ENCODE measurements at regions not wholly inside any gene's neighbourhood (a gene's known extent, or its start where the extent isn't known, plus 50 kb on each side); places are given as distances from the start of the nearest gene placed in this dataset.

GRCh38 chr1:219560856-219561255, 52.0 kb downstream of the ZC3H11B start:
- Histone ChIP-seq H3K9me3 (ENCODE audit: low read depth, low read length, poor library complexity, severe bottlenecking) (no peaks in the 10 kb centered on the region), H3K4me1 (ENCODE audit: insufficient read depth, low read length, poor library complexity, severe bottlenecking) (no peaks in the 10 kb centered on the region), H3K36me3 (ENCODE audit: insufficient read depth, low read length, poor library complexity, severe bottlenecking) (no peaks in the 10 kb centered on the region), H3K4me3 (ENCODE audit: low read depth, low read length, poor library complexity, severe bottlenecking) (no peak overlapping the region), H3K27me3 (replicated peaks; ENCODE audit: insufficient read depth, low read depth, low read length, poor library complexity) (peaks cover 34% of the 10 kb centered on the region), H3K27ac (ENCODE audit: low read depth, low read length, poor library complexity, severe bottlenecking) (no peak overlapping the region)
- DNase-seq (ENCODE audit: low spot score): no peak
- CTCF ChIA-PET: no interaction called here
- intact Hi-C loops (cut with micrococcal nuclease; ENCODE audit: unreplicated experiment): loop anchor here (10.0 kb wide), 2 partner anchors 356 to 1216 kb away; partner anchors contain the start of gene TGFB2
- POLR2A ChIA-PET (ENCODE audit: low non-redundant PET): no interaction called here
- no TSS peak for BruUV-seq (replicated peaks)
- TF ChIP-seq EZH2 (IDR thresholded peaks at IDR 0.05; ENCODE audit: borderline replicate concordance, low read depth, low read length, poor library complexity, severe bottlenecking): no peak
- TF ChIP-seq, protein P1, sequence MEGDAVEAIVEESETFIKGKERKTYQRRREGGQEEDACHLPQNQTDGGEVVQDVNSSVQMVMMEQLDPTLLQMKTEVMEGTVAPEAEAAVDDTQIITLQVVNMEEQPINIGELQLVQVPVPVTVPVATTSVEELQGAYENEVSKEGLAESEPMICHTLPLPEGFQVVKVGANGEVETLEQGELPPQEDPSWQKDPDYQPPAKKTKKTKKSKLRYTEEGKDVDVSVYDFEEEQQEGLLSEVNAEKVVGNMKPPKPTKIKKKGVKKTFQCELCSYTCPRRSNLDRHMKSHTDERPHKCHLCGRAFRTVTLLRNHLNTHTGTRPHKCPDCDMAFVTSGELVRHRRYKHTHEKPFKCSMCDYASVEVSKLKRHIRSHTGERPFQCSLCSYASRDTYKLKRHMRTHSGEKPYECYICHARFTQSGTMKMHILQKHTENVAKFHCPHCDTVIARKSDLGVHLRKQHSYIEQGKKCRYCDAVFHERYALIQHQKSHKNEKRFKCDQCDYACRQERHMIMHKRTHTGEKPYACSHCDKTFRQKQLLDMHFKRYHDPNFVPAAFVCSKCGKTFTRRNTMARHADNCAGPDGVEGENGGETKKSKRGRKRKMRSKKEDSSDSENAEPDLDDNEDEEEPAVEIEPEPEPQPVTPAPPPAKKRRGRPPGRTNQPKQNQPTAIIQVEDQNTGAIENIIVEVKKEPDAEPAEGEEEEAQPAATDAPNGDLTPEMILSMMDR (conservative IDR thresholded peaks at IDR 0.05; ENCODE audit: low read depth, low read length): no peak

GRCh38 chr1:219559899-219560298, 53.0 kb downstream of the ZC3H11B start:
- H3K4me1 ChIP-seq (ENCODE audit: insufficient read depth, low read length, poor library complexity, severe bottlenecking): no peaks in the 10 kb centered on the region
- TF ChIP-seq, protein P1 (conservative IDR thresholded peaks at IDR 0.05; ENCODE audit: low read depth, low read length): no peak
- TF ChIP-seq EZH2 (IDR thresholded peaks at IDR 0.05; ENCODE audit: borderline replicate concordance, low read depth, low read length, poor library complexity, severe bottlenecking): no peak
- CTCF ChIA-PET: no interaction called here
- H3K27me3 ChIP-seq (replicated peaks; ENCODE audit: insufficient read depth, low read depth, low read length, poor library complexity): peaks cover 39% of the 10 kb centered on the region
- intact Hi-C loops (cut with micrococcal nuclease; ENCODE audit: unreplicated experiment): loop anchor here (10.0 kb wide), 2 partner anchors 355 to 1215 kb away; partner anchors contain the start of gene TGFB2
- no peak overlapping the region for H3K4me3 ChIP-seq (ENCODE audit: low read depth, low read length, poor library complexity, severe bottlenecking)
- no peak overlapping the region for H3K27ac ChIP-seq (ENCODE audit: low read depth, low read length, poor library complexity, severe bottlenecking)
- H3K9me3 ChIP-seq (ENCODE audit: low read depth, low read length, poor library complexity, severe bottlenecking): no peaks in the 10 kb centered on the region
- no peaks in the 10 kb centered on the region for H3K36me3 ChIP-seq (ENCODE audit: insufficient read depth, low read length, poor library complexity, severe bottlenecking)
- POLR2A ChIA-PET (ENCODE audit: low non-redundant PET): no interaction called here
- BruUV-seq (replicated peaks): no TSS peak
- no peak for DNase-seq (ENCODE audit: low spot score)

- no peak for TF ChIP-seq EZH2 (IDR thresholded peaks at IDR 0.05; ENCODE audit: borderline replicate concordance, low read depth, low read length, poor library complexity, severe bottlenecking)
- TF ChIP-seq, protein P1 (conservative IDR thresholded peaks at IDR 0.05; ENCODE audit: low read depth, low read length): no peak
- intact Hi-C loops (cut with micrococcal nuclease; ENCODE audit: unreplicated experiment): no loop called here
- BruUV-seq (replicated peaks): no TSS peak
- no peak for DNase-seq (ENCODE audit: low spot score)
- H3K4me1 ChIP-seq (ENCODE audit: insufficient read depth, low read length, poor library complexity, severe bottlenecking): no peaks in the 10 kb centered on the region
- POLR2A ChIA-PET (ENCODE audit: low non-redundant PET): no interaction called here
- no peak overlapping the region for H3K4me3 ChIP-seq (ENCODE audit: low read depth, low read length, poor library complexity, severe bottlenecking)
- H3K9me3 ChIP-seq (ENCODE audit: low read depth, low read length, poor library complexity, severe bottlenecking): no peaks in the 10 kb centered on the region
- no peaks in the 10 kb centered on the region for H3K36me3 ChIP-seq (ENCODE audit: insufficient read depth, low read length, poor library complexity, severe bottlenecking)
- CTCF ChIA-PET: no interaction called here
- peaks cover 24% of the 10 kb centered on the region for H3K27me3 ChIP-seq (replicated peaks; ENCODE audit: insufficient read depth, low read depth, low read length, poor library complexity)
- no peak overlapping the region for H3K27ac ChIP-seq (ENCODE audit: low read depth, low read length, poor library complexity, severe bottlenecking)
Observed at GRCh38 chr1:219555806-219556205, 57.1 kb downstream of the ZC3H11B start.
